HG03039 (cell line): ENCODE measurements at regions not wholly inside any gene's neighbourhood (a gene's known extent, or its start where the extent isn't known, plus 50 kb on each side); places are given as distances from the start of the nearest gene placed in this dataset.

Experiments used
- ATAC-seq: cut with Tn5 transposase; IDR thresholded peaks from one replicate; pipeline ENCODE4 v1.9.1; 2021; ENCODE audit warnings: mild to moderate bottlenecking, moderate library complexity; ENCODE audit not compliant: unreplicated experiment

DNA sequence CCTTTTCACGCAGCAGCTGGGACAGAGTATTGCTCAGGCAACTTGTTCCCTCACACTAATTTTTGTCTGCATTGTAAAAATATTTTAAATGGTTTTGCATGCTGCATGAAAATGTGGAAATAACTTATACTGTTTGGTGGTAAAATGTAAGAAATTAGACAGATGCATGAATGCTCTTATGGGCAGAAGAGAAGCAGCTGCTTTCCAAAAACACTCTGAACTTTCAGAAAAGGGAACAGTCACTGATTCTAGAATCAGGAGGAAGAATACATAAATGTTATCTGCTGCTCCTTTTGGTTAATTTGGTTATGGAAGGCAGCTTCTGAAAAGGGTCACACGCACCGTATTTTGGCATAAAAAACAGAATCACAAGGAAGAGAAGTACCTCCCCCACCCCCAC lies 87.0 kb upstream of the RUNX1 start:
- no peak for ATAC-seq

DNA sequence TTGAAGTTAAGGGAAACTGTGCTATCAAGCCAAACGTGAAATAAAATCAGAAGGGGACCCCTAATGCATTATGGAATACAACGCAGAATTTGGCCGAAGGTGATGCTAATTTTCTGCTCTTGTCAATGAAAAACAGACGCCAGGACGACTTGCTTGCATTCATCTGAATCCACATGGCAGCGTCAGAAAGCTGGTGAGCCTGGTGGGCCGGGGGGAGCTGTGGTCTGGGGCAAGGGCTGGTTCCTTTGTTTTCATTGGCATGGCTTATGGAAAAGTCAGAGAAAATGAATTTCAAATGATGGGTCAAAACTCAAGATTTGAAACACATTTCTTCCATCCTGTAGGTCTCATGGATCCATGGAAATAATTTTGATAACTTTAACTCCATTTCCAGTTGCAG lies 86.4 kb upstream of the RUNX1 start:
- no peak for ATAC-seq

DNA sequence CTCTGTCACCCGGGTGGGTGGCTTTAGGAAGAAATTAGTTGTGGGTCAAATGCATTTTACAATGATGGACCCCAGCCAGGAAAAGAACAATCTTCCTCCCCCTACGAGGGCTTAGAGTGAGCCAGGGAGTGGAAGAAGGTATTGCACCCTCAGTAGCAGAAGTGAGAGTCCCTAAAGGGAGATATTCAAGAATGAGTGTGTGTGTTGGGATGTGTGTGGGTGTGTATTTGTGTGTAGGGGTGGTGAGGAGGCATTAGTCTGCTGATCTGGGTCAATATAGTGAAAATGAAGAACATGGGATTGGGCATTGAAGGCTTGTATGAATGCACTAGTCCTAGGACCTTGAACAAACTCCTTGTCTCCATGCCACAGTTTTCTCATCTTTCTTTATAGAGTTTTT lies 85.2 kb upstream of the RUNX1 start:
- ATAC-seq: no peak

DNA sequence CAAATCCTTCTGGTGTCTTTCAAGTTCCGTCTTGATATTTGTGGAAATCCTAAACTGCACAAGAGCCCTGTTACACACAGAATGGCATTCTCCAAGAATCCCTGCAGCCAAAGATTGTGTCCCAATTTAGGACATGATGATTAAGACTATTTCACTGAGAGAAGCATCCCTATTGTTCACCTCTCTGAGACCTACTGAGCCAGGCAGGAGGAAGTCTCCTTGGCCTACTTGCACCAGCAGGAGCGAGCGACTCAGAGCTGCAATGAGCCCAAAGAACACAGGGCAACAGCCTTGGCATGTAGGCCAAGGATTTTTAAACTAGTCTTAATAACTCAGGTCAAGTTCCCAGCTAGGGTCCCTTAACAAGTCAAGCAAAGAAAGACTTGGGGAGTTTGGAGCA lies 79.4 kb upstream of the RUNX1 start:
- no peak for ATAC-seq

DNA sequence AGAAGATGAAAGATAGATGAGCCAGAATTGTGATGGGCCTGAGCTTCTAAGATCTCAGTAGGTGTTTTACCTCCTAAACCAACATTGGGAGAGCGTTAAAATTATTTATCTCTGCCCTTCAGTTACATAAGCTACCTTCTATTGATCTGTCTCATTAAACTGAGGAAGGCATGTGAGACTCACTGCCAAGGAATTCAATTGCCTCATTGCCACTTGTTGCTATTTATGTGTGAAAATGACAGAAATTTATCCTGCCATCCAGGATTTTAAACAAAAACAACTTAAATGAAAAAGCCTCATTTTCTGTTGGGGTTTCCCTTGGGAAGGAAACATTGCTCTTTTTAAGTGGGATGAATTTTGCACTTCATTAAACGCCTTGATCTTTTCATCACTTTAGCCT lies 78.7 kb upstream of the RUNX1 start:
- no peak for ATAC-seq

DNA sequence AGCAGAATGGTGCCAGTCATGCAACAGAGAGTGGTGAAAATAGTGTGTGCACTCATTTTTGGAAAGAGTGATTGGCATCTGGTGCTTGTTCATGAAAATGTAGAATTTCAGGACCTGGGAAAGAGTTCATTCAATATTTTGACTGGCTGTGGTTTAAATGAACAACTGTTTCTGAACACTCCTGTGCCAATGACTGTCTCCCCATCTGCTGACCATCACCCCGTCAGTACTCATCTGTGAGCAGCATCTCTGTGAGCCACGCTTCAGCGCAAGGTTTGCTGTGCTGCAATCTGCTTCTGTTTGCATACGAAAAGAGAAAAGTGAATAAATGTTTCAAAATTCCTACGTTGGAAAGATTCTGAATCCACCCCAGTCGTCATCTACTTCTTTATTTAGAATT lies 77.9 kb upstream of the RUNX1 start:
- ATAC-seq: no peak

DNA sequence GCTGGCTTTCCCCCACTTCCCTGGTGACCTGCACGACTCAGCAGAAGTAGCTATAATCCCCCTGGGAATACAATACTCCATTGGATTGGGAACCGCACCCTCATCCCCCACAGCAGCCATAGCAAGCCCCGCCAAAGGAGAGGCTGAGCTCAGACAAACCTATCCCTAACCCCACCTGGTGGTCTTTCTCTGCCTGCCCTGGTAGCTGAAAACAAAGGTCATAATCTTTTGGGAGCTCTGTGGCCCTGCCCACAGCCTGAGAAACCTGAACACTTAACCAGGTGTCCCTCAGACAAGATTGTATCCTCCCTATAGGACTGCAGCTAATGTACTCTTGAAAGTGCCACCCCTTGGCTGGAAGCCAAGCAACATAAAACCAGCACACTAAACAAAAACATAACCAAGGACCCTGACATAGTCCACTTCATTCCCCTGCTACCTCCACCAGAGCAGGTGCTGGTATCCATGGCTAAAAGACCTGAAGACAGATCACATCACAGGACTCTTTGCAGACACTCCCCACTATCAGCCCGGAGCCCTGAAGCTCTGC lies 71.6 kb upstream of the RUNX1 start:
- ATAC-seq: no peak

DNA sequence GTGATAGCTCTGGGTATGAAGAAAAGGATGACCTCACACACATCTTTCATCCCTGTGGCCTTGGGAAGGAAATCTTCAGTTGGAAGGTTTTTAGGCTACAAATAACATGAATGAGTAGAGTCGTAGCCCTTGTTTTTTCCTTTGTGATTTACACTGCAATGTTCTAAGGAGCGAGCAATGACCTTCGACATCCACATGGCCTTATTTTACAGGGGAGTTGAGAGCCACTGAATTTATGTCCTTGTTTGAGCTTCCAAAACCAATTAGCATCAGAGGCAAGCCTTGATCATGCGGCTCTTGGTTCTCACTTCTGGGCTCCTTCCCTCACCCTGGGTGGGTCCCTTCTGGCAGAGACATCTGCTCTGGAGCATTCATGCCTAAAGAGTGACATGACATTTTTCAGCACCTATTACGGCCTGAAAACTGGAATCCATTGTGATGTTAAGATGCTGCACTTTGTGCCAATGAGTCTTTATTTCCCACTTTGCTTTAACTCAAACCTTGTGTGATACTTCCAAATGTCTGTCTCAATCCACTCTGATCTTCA lies 70.5 kb upstream of the RUNX1 start:
- no peak for ATAC-seq

DNA sequence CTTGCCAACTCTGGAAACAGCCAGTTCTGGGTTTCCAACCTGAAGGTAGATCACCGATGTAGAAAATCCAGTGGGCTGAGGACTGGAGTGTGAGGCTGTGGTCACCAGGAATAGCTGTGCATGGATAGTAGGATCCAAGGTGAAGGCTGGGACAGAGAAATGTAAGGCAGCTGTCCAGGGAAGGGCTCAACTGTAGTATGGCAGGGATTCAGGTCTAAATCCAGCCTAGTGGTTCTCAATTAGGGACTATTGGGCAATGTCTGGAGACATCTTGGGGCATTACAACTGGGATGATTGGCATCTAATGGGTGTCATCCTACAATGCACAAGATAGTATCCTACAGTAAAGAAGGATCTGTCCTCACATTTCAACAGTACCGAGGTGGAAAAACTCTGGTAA lies 67.7 kb upstream of the RUNX1 start:
- no peak for ATAC-seq

DNA sequence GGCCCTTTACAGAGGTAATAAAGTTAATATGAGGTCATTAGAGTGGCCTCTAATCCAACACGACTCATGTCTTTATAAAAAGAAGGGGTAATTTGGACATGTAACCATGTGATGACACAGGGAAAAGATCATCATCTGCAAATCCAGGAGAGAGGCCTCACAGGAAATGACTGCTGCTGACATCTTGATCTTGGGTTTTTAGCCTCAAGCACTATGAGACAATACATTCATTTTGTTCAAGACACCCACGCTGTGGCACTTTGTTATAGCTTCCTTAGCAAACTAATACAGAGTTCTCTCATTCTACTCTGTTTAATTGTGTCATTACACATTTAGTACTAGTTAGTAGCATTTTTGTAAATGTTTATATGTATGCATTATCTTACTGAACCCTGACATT lies 64.0 kb upstream of the RUNX1 start:
- ATAC-seq: no peak

DNA sequence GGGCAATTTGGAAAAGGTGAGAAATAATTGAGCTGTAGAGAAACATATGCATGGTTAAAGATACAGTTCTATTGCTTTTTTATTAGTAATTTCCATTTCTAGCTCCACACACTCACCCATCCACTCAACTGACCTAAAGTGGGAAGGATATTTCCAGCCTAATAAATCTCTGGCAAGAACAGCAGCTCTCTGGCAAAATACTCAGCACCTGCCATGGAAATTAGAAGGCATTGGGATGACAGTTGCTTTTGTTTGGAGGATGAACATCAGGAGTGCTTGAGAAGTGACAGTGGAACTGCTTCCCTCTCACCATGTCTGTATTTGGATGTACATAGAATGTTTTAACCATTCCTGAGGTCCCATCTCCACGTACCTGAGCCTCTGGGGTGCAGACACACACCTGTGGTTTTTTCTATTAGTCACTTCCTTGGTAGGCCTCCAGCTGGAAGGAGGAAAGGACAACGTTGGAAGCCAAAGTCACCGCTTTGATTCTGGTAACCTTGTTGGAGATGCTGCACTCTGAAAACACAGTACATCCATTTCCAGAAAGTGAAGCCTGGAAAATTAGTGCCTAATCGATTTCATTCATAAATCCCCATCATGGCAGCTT lies 62.3 kb upstream of the RUNX1 start:
- ATAC-seq: no peak

DNA sequence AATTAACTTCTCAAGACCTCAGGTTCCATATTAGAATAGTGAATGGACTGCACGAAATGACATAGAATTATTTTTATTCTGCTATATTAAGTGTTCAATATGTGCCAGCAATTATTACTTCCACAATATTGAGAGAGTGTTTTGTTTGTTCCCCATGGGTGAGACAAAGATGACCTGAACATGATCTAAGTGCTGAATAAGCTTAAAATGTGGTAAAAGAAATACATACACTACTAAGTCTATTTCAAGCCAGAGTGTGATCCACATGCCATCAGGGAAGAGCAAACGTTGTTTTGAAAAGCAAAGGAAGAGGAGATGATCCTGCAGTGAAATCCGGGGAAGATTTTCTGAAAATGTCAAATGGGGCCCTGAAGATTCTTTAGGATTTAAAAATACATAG lies 59.8 kb upstream of the RUNX1 start:
- ATAC-seq: no peak

DNA sequence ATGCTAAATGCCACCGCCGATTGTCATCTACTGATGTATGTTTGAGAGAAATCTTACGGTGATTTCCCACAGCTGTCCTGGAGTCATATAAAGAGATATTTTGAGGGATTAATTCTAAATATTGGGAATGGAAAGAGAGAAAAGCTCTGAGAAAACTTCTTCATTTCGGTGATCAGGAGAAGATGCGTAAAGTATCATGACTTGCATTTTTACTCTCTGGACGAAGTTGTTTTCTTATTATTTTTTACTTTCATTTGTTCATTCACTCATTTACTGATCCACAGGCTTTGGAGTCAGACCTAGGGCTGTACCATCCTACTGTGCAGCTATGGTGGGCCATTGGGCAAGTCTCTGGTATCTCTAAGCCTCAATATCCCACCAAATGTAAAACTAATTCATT lies 58.4 kb upstream of the RUNX1 start:
- ATAC-seq: no peak

DNA sequence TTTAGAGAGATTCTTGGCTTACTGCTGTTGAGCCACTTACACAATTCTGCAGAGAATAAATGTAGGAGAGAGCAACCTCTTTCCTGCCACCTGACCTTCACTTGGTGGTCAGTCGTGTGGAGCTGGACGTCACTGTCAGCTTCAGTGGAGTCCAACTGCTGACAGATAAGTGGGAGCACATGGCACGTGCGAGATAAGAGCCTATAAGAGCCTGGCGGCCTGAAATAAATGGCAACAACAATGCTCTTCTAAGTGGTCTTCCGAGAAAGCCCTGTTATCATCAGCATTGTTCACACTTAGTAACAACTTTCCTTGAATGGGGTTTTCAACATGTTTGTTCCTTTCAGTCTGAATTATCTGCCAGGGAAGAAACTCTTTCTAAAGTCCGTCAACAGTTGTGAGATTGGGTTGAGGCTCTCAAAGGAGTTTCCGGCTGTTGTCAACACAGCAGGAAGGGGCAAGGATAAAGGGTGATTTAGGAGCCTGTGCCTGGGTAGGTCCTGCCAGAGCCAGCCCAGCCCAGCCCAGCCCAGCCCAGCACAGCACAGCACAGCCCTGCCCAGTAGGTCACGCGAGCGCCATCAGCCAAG lies 57.2 kb upstream of the RUNX1 start:
- no peak for ATAC-seq

DNA sequence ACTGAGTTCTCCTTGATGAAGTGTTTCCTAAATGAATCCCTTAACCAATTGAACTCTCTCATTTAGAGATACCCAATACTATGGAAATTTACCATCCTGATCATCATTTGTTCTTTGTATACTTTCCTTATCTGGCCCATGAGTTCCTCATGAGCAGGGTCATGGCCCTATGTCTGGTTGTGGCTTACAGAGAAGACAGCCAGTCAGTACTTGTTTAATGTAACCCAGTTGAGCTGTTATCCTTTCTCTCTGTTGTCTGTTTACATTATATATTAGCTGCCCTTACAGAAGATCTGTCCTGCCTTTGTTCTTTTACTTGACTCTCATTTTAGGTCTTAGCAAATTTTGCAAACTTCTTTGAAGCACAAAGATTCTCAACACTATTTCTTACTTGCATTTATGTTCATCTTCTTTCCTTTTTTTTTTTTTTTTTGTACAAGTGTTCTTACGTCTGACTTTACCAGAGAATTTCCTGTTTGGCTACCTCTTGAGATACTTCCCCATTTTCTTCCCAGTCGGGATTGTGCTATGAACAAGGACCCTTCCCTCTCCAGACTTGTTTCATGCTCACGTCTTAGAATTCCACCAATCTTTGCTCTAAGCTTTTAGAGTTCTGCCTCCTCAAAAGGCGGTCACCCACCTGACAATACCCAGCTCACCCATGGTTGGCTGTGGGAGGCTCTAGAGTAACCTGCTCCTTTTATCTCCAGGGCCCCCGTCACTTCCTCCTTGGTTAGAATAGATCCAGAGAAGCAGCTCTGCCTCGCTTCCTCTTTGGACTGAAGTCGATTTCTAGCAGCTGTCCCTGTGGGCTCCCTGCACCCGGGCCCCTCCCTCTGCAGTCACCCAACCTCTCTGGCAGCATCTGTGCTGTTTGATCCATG lies 53.6 kb upstream of the RUNX1 start:
- ATAC-seq: no peak

DNA sequence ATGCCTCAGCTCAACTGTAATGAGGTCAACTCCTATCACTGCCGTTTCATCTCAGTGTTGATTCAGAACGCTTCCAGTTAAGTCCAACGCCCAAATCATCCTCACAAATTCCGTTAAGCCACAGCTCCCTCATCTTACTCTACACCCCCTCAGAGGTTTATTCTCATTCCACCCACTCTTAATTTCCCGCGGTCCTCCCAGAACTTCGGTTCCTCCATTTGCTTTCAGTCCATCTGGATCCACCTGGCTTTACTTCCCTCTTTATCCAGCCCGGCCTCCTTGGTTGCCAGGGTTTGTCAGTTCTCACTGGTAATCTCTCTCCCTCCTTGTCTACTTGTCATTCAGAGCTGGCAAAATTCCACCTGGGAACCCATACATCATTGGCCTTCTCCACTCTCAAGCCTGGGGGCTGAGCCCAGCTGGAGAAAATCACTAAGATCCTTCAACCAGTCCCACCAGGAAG lies 51.3 kb upstream of the RUNX1 start:
- ATAC-seq: no peak

DNA sequence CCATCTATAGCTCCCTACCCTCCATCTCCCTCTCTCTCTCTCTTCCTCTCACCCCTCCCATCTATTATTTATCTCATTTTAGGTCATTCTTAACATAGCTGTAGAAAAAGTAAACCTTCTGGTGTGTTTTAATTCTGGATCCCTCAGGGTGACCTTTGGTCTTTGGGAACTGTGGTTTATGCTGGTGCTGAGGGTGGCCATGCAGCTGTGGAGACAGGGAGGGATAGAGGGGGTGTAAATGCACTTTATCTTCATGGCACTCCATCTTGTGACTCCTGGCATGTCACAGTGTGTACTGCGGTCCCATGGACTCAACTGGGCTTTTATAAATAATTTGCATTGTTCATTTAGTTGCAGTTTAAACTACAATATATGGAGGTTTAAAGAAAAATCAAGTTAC lies 50.2 kb upstream of the RUNX1 start:
- ATAC-seq: no peak
